Kidney tubule cell (primary cell): ENCODE measurements at regions not wholly inside any gene's neighbourhood (a gene's known extent, or its start where the extent isn't known, plus 50 kb on each side); places are given as distances from the start of the nearest gene placed in this dataset.
"Not testable (repeated sequence)": the region's sequence is repeated elsewhere in the genome, so short reads cannot be mapped to it uniquely, and the experiment has no call there.

ENCODE experiments used
- DNase-seq: peaks from one replicate; pipeline ENCODE4 v3.0.0-alpha.2; 2018; ENCODE audit warnings: low spot score

DNA sequence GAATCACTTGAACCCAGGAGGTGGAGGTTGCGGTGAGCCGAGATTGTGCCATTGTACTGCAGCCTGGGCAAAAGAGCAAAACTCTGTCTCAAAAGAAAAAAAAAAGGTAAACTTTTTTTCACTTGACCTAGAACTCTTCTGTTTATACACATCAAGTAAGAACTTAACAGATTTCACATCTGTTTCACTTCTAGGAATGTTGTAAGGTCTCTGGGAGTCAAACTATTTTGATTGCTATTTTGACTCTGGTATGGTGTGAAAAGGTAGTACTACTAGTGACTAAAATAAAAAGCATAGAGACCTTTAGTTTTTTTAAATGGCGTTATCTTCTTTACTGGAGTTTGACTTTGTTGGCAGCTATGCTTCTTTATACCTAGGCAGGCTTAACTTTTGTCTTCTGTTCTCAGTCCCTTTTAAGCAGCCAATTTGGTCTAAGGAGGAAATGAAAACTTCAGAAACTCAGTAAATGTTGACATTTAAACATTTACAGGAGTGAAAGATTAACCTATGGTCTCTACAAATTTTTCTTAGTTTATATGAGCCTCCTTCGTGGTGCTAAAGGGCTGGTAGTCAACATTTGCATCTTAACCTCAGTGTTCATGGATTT, 84.7 kb downstream of the METTL2B start:
- peak; percentile 7 for DNase-seq

DNA sequence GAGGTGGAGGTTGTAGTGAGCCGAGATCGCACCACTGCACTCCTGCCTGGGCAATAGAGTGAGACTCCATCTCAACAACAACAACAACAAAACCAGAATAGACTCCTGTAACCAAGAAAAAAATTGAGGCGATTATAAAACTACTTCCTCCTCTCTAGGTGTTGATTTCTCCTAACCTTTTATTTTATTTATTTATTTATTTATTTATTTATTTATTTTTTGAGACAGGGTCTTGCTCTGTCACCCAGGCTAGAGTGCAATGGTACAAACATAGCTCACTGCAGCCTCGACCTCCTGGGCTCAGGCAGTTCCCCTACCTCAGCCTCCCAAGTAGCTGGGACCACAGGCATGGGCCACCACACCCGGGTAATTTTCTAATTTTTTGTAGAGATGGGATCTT, 86.2 kb downstream of the METTL2B start:
- not testable (repeated sequence) for DNase-seq

DNA sequence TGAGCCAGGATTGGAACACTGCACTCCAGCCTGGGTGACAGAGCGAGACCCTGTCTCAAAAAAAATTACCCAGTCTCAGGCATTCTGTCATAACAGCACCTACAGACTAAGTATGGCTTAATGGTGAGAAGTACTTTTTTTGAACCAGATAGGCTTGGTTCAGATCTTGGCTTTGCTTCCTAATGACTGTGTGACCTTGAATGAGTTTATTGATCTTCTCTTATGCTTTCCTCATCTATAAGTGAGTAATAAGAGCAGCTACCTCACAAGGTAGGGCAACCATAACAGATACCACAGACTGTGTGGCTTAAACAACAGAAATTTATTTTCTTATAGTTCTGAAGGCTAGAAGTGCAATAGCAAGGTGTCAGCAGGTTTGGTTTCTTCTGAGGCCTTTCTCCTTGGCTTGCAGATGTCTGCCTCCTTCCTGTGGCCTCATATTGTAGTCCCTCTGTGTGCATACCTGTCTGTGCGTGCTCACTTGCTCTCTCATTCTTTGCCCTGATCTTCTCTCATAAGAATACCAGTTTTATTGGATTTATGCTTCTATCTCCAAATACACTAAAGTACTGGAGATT, 87.7 kb downstream of the METTL2B start:
- not testable (repeated sequence) for DNase-seq

DNA sequence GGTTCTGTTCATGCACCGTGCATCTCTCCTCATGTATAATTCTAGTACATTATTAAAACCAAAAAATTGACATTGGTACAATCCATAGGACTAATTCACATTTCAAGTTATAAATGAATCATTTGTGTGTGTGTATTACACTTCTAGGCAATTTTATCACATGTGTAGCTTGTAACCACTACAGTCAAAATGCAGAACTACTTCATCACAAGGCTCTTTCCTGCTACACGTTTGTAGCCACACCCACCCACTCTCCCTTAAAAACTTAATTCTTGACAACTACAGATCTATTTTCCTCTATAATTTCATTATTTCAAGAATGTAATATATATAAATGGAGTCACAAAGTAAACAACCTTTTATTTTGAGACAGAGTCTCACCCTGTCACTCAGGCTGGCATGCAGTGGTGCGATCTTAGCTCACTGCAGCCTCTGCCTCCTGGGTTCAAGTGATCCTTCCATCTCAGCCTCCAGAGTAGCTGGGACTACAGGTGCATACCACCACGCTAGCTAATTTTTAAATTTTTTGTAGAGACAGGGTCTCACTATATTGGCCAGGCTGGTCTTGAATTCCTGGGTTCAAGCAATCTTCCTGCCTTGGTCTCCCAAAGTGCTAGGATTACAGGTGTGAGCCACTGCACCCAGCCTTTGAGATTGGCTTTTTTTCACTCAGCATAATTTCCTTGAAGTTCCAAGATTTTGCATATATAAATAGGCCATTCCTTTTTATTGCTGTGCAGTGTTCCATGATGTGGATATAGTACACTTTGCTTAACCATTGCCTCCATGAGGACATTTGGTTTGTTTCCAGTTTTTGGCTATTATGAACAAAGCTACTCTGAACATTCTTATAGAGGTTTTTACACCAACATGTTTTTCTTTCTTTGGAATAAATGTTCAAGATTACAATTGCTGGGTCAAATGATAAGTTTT, 88.7 kb downstream of the METTL2B start:
- not testable (repeated sequence) for DNase-seq

DNA sequence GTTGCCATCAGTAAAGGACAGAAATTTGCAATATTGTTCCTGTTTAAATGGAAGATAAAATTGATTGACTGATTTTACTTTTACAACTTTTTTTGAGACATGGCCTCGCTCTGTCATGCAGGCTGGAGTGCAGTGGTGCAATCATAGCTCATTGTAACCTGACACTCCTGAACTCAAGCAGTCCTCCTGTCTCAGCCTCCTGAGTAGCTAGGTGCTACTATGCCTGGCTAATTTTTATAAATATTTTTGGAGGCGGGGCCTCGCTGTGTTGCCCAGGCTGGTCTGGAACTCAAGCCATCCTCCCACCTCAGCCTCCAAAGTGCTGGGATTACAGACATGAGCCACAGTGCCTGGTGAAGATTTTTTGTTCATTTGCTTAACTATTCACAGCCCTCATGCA, 96.8 kb upstream of the GARIN1A start:
- not testable (repeated sequence) for DNase-seq

DNA sequence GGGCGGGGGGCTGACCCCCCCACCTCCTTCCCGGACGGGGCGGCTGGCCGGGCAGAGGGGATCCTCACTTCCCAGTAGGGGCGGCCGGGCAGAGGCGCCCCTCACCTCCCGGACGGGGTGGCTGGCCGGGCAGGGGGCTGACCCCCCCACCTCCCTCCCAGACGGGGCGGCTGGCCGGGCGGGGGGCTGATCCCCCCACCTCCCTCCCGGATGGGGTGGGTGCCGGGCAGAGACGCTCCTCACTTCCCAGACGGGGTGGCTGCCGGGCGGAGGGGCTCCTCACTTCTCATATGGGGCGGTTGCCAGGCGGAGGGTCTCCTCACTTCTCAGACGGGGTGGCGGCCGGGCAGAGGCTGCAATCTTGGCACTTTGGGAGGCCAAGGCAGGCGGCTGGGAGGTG, 95.1 kb upstream of the GARIN1A start:
- not testable (repeated sequence) for DNase-seq

DNA sequence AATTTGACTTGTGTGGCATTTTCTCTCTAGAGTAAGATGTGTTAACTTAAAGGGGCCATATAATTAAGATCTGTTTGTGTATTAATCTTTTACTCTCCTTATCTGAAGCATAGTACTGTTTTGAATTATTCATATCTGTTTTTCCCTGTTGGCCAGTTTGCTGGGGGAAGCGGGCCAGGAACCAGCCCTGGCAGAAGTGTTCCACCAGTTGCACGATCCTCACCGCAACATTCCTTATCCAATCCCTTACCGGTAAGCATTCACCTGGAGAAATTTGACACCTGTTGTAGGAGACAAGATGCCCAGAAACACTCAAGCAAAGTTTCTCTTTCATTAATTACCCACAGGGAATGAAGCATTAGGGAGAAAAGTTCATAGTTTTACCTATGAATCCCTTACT, 92.2 kb upstream of the GARIN1A start:
- not testable (repeated sequence) for DNase-seq

DNA sequence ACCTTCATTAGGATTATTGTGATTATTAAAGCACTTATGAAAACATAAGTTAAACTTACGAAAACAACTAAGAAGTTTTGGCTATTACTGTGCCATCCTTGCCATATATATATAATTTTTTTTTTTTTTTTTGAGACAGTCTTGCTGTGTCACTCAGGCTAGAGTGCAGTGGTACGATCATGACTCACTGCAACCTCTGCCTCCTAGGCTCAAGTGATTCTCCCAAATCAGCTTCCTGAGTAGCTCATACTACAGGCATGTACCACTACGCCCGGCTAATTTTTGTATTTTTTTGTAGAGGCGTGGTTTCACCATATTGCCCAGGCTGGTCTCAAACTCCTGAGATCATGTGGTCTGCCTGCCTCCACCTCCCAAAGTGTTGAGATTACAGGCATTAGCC, 91.0 kb upstream of the GARIN1A start:
- peak; percentile 57 for DNase-seq

DNA sequence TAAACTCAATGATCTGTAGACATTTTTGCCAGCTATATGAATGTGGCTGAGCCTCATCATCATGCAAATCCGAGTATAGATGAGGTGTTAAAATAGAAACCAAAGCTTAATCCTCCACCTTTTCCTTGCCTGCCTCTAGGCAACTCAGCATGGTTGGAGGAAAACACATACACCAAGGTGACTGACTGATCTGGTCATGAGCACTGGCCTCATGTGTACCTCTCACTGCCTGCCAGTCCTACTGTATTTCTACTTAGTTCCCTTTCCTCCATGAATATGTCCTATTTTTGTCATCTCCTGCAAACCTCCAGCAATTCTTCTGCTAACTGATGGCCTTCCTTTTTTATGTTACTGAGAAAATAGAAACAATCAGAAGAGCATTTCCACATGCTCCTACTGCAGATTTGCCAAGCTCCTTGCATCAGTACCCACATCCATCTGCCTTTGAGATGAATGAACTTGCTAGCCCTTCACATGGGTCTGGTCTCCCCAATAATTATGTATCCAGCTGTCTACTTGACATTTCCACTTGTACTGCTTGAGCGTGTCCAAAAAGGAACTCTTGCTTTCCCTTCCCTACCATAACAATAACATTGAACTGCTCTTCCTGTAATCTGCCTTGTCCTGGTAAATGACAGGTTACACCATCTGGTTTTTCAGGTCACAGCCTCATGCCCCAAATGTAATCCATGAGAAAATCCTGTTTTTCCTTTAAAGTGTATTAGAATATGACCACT, 90.1 kb upstream of the GARIN1A start:
- not testable (repeated sequence) for DNase-seq

DNA sequence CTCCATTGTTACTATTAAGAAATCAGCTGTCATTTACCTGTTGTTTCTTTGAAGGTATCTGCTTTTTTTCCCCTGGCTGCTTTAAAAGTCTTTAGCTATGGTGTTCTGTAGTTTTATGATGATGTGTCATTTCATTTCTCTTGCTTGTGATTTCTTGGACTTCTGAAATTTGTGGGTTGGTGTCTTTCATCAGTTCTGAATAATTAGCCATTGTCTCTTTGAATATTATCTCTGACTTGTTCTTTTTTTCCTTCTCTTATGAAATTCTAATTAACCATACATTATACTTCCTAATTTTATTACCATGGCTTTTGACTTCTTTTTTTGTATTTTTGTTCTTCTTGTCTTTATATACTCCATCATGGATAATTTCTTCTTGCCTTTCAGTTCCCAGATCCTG, 85.4 kb upstream of the GARIN1A start:
- DNase-seq = not testable (repeated sequence)

DNA sequence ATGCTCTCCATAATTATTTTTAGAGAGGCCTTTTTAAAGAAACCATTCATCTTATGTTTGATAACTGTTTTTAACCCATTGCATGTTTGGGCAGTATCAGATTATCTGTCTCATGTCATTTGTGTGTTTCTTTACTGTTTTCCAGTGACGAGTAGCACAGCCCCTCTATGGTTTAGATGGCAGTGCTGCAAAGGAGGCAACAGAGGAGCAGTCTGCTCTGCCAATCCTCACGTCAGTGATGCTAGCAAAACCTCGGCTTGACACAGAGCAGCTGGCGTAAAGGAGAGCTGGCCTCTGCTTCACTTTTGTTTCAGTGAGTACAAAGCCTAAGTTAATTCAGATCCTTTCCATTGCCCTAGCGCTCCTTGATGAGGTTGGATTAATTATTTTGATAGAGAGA, 80.4 kb upstream of the GARIN1A start:
- DNase-seq = no peak

DNA sequence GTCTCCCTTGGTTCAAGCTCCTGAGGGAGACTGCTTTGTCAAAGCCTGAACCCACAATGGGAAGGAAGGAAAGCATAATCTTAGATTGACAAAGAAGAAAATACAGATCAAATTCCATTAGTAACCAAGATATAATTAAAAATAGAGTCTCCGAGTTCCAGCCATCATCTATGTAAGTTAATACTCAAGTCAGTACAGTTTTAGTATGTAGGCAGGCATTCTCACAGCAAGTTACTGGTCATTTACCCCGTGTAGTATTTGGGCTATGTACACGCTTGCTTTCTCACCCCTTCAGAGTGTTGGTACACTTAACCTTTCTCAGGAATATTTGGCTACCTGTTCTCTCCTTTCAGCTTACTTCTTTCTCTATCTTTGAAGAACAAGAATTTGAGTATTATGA, 79.9 kb upstream of the GARIN1A start:
- not testable (repeated sequence) for DNase-seq

DNA sequence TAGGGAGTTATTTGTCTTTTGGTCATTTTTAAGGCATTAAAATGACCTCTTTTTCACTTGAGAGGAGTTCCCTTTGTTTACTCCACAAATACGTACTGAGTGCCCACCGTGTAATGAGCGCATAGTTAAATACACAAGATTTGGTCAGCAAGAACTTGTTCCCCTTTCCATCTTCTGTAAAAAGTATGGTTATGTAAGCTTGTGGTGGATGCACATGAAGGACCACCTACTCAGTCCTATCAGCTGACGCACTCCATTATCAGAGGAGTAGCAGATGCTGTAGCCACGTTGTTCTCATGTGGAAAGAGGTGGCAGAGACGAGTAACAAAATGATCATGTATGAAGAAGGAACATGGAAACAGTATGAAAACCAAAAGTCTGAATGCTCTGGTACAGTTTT, 78.0 kb upstream of the GARIN1A start:
- DNase-seq = not testable (repeated sequence)

DNA sequence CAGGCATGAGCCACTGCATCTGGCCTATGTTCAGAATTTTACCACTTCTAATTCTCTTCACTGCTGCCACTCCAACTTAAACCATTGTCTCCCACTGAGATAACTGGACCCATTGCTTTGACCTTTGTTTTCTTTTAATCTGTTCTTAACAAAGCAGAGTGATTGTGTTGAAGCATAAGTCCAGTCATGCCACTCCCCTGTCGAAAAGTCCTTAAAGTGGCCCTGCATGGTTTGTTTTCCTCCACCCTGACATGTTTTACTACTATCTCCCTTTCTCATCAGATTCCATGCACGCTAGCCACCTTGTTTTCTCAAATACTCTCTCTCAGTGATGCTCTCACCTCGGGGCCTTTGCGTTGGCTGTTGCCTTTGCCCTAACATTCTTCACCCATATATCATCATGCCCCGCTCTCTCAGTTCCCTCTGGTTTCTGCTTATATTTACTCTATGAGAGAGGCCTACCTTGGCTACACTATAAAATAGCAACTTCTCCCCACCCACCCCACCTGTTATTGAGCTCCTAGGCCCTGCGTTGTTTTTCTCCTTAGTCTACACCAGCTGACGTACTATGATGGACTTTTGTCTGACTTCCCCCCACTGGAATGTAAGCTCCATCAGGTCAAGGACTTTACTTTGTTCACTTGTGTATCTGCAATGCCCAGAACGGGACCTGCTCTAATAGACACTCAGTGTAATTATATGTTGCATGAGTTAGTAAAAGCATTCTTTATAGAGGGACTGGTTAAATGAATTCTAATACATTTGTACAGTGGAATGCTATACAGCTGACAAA, 75.6 kb upstream of the GARIN1A start:
- not testable (repeated sequence) for DNase-seq

DNA sequence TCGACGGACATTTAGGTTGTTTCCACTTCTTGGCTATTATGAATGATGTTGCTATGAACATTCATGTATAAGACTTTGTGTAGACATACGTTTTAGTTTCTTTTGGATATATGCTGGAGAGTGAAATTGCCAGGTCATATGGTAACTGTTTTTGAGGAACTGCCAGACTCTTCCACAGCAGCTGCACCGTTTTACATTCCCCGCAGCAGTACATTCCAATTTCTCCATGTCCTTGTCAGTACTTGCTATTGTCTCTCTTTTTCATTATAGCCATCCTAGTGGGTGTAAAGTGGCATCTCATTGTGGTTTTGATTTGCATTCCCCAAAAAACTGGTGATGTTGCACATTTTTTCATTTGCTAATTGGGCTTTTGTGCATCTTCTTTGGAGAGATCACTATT, 73.1 kb upstream of the GARIN1A start:
- not testable (repeated sequence) for DNase-seq

DNA sequence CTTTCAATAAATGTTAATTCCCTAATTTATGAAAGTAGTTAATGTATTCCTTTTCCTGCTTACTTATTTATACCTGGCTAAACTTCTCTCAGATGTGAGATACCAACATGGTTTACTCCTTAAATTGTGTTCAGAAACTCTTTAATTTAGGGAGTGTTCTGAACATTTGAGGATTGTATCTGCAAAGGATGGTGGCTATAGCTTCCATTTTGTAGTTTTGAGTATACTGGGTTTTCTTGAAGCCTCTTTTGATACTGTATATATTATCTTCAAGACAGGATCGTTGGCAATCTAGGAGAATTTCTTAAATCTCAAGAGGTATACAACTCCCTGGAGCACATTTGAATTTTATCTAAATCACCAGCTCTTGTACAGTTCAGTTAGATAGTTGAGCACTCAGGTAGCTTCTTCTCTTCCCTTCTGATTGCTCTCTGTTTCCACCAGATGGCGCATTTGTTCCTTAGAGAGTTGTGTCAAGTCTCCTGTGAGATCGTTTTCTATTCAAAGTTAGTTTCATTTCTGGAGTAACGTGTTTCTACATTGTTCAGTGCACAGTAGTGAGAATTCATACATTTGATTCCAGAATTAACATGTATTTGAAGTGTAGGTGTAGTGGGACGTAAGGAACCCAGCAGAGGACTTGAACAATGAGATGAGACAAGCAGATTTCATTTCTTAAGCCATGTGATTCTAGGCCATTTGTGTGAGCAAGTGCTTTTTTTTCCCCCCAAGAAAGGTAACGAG, 63.2 kb upstream of the GARIN1A start:
- DNase-seq = peak; percentile 63

DNA sequence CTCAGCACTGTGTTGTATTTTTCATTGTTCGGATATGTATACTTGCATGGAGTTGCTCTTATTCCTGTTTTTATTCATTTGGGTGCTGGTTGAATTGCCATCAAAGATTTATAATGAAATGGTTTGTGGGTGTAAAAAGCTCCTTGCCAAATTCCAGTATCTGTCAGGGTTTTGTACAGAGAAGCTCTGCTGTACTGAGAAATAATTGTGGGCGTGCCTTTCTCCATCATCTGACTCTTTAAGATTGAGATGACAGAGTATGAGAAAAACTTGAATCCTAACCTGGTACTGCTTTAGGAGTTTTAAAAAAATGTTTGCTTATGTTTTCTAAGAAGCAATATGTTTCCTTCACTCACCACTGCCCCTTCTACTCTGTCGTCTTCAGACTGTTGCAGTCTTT, 58.7 kb upstream of the GARIN1A start:
- DNase-seq = not testable (repeated sequence)

DNA sequence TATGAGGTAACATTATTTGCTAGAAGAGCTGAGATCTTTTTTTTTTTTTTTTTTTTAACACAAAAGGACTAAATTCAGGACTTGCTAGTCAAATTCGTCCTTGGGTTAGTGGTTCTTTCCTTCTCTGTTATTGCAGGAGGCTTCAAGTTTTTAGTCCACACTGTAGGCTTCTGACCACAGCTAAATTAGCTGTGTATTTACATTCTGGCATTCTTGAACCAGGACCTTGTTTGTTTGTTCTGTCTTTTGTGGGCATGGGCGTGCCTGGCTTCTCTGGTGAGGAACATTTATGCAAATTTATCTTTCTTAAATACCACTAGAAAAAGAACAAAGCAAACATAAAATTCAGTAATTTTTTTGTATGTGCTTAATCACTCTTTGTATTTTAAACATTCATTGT, 57.3 kb upstream of the GARIN1A start:
- not testable (repeated sequence) for DNase-seq

DNA sequence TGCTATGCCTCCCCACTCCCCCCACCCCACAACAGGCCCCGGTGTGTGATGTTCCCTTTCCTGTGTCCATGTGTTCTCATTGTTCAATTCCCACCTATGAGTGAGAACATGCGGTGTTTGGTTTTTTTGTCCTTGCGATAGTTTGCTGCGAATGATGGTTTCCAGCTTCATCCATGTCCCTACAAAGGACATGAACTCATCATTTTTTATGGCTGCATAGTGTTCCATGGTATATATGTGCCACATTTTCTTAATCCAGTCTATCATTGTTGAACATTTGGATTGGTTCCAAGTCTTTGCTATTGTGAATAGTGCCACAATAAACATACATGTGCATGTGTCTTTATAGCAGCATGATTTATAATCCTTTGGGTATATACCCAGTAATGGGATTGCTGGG, 55.3 kb upstream of the GARIN1A start:
- DNase-seq = not testable (repeated sequence)
